Pancreas (tissue), 10 donors: ENCODE measurements at regions not wholly inside any gene's neighbourhood (a gene's known extent, or its start where the extent isn't known, plus 50 kb on each side); places are given as distances from the start of the nearest gene placed in this dataset.
"Not testable (repeated sequence)": the region's sequence is repeated elsewhere in the genome, so short reads cannot be mapped to it uniquely, and the experiment has no call there.

Experiments
- ATAC-seq, 4 donors: fragments of 200-7000 bp; cut with Tn5 transposase; one replicate each; pipeline versions ENCODE4 v1.8.0 to v1.9.1; 2020; ENCODE audit warnings: mild to moderate bottlenecking in 4 of 4, moderate library complexity in 4 of 4
- DNase-seq, 6 donors: peaks; one replicate each; pipeline ENCODE4 v3.0.0-alpha.2; 2020
- FAIRE-seq: peaks from 2 replicates; lab custom pipeline; 2012; peaks lifted over from hg19 to GRCh38; lab: Jason Lieb, UNC
- H3K27ac ChIP-seq, 4 donors: fragments of 200-600 bp; sonication (generic); 1 replicate in 3 of 4; 2 replicates in 1 of 4; pipeline versions ENCODE4 v1.5.0 to v1.8.0; 2020
- H3K27me3 ChIP-seq, 4 donors: fragments of 200-600 bp; one replicate each; pipeline ENCODE4 v1.8.0; 2021
- H3K36me3 ChIP-seq, 3 donors: fragments of 200-600 bp; sonication (generic) in 1 of 3; one replicate each; pipeline versions ENCODE4 v1.5.0 to v1.8.0; 2020 to 2021
- H3K4me1 ChIP-seq, 3 donors: fragments of 200-600 bp; one replicate each; pipeline ENCODE4 v1.8.0; 2021
- H3K4me3 ChIP-seq, 4 donors: fragments of 200-600 bp; sonication (generic) in 2 of 4; one replicate each; pipeline versions ENCODE4 v1.5.0 to v1.8.0; 2020 to 2021
- H3K9me3 ChIP-seq, 4 donors: fragments of 200-600 bp; one replicate each; pipeline ENCODE4 v1.8.0; 2021
- CTCF ChIP-seq, 4 donors: fragments of 200-600 bp; sonication (generic) in 3 of 4; IDR thresholded peaks; one replicate each; pipeline versions ENCODE4 v1.5.0 to v1.8.0; 2021; ENCODE audit warnings: antibody characterized with exemption in 4 of 4
- WGBS, 2 donors: extraction: QIAGEN DNeasy Blood & Tissue Kit; methylation state at CpG; one replicate each; pipeline ENCODE4 v1.1.7; 2013; 5-methylcytosine and 5-hydroxymethylcytosine counted together
- intact Hi-C, 3 donors: fragments of 100-400 bp; cut with DNase I; formaldehyde crosslinking; loops; one replicate each; pipeline versions ENCODE4 v1.11.1 to v1.14.2; 2022
- donor health status: healthy with polysubstance abuse.
- donor health status: DM: no; HTN: no; CAD: no; lungs with moderate emphysema.
- donor health status: DM: no; HTN: no; CAD: no.
- donor health status: control.
- donor health status: control.
- donor health status: Bipolar disorder and iron deficiency.
- donor health status: DM: yes; HTN: yes; CAD: no.
- donor health status: DM: no; HTN: no; CAD: no.
- donor health status: DM: no; HTN: no; CAD: no.
- donor health status: DM: yes; HTN: yes; CAD: no.

- H3K27ac ChIP-seq, result no peak overlapping the region
- no peak for ATAC-seq
- FAIRE-seq, result no peak
- H3K9me3 ChIP-seq, result no peaks in the 10 kb centered on the region
- no peaks in the 10 kb centered on the region for H3K4me1 ChIP-seq
- intact Hi-C loops, result no loop called here
- 58 to 60% methylated on average over 13 of the region's 13 CpGs for WGBS, 2 donors
- H3K36me3 ChIP-seq, result no peaks in the 10 kb centered on the region
- no peak for DNase-seq
- H3K27me3 ChIP-seq, result no peaks in the 10 kb centered on the region
- no peak for TF ChIP-seq CTCF (IDR thresholded peaks at IDR 0.05)
- no peak overlapping the region for H3K4me3 ChIP-seq
Measured at GRCh38 chr3:34077417-34078195, 279.2 kb downstream of the PDCD6IP start.

GRCh38 chr3:34078418-34078817 is 280.0 kb downstream of the PDCD6IP start:
- FAIRE-seq, result no peak
- Histone ChIP-seq H3K27ac (no peak overlapping the region), H3K4me3 (no peak overlapping the region), H3K36me3 (no peaks in the 10 kb centered on the region), H3K9me3 (no peaks in the 10 kb centered on the region), H3K27me3 (no peaks in the 10 kb centered on the region), H3K4me1 (no peaks in the 10 kb centered on the region)
- no peak for TF ChIP-seq CTCF (IDR thresholded peaks at IDR 0.05)
- DNase-seq, result no peak
- intact Hi-C loops, result no loop called here
- 36 to 42% methylated on average over 2 of the region's 2 CpGs for WGBS, 2 donors
- ATAC-seq, result no peak

GRCh38 chr3:34079849-34080248 is 281.4 kb downstream of the PDCD6IP start:
- 74 to 79% methylated on average over 3 of the region's 3 CpGs for WGBS, 2 donors
- ATAC-seq, H3K9me3 ChIP-seq, H3K27me3 ChIP-seq, DNase-seq, H3K4me3 ChIP-seq, H3K4me1 ChIP-seq, FAIRE-seq, intact Hi-C loops, H3K36me3 ChIP-seq, H3K27ac ChIP-seq: not testable (repeated sequence)

- H3K4me1 ChIP-seq, H3K36me3 ChIP-seq, DNase-seq, H3K27ac ChIP-seq, H3K4me3 ChIP-seq, H3K9me3 ChIP-seq, H3K27me3 ChIP-seq, intact Hi-C loops, ATAC-seq, FAIRE-seq: not testable (repeated sequence)
- 75 to 88% methylated on average over 7 of the region's 7 CpGs for WGBS, 2 donors
Measured at GRCh38 chr3:34090379-34090778, 291.9 kb downstream of the PDCD6IP start.

- TF ChIP-seq CTCF (IDR thresholded peaks at IDR 0.05), result no peak
- FAIRE-seq, result no peak
- ATAC-seq, result no peak
- no peak overlapping the region for H3K27ac ChIP-seq
- intact Hi-C loops, result no loop called here
- 55 to 72% methylated on average over 4 of the region's 4 CpGs for WGBS, 2 donors
- H3K27me3 ChIP-seq, result no peaks in the 10 kb centered on the region
- H3K36me3 ChIP-seq, result no peaks in the 10 kb centered on the region
- DNase-seq, result no peak
- H3K9me3 ChIP-seq, result no peaks in the 10 kb centered on the region
- no peaks in the 10 kb centered on the region for H3K4me1 ChIP-seq
- H3K4me3 ChIP-seq, result no peak overlapping the region
Measured at GRCh38 chr3:34090876-34091275, 292.4 kb downstream of the PDCD6IP start.

- H3K4me1 ChIP-seq, H3K4me3 ChIP-seq, FAIRE-seq, H3K36me3 ChIP-seq, H3K9me3 ChIP-seq, DNase-seq, H3K27me3 ChIP-seq, ATAC-seq, intact Hi-C loops, H3K27ac ChIP-seq: not testable (repeated sequence)
- 63 to 84% methylated on average over 9 of the region's 9 CpGs for WGBS, 2 donors
Measured at GRCh38 chr3:34094280-34094679, 295.9 kb downstream of the PDCD6IP start.
